ENCODE measurements at regions not wholly inside any gene's neighbourhood (a gene's known extent, or its start where the extent isn't known, plus 50 kb on each side); places are given as distances from the start of the nearest gene placed in this dataset.
"Not testable (repeated sequence)": the region's sequence is repeated elsewhere in the genome, so short reads cannot be mapped to it uniquely, and the experiment has no call there.

DNA sequence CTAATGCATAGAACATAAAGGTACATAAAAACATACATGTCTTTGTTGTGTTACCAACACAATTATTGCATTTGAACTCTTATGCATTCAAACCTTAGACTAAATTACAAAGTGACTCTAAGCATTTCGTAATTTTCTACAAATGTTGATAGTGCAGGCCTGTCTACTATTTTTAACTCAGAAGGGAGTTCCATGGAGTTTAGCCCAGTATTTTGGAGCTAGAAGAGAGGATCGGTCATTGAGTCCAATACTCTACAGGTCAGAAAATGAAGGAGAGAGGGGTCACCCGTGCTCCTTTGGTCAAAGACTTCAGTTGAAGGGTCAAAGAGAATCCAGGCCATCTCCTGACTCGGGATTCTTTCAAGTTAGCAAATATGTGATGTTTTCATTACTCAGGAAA is 55.3 kb upstream of the SRRM3 start:
- no peak overlapping the region for H4K91ac ChIP-seq (ENCODE audit: insufficient read length, low read depth, low read length)
- H2BK12ac ChIP-seq (ENCODE audit: insufficient read length, low read depth, low read length): no peak overlapping the region
- no peak overlapping the region for H4K8ac ChIP-seq (replicated peaks; ENCODE audit: insufficient read length, low read depth, low read length)
- H3K4me2 ChIP-seq (ENCODE audit: insufficient read depth, insufficient read length, low read length): no peak overlapping the region
- no peaks in the 10 kb centered on the region for H3K27me3 ChIP-seq (ENCODE audit: insufficient read depth, low read length)
- no peaks in the 10 kb centered on the region for H3K9me3 Mint-ChIP-seq
- H3K9ac ChIP-seq (ENCODE audit: extremely low read depth, insufficient read length, low read length): no peak overlapping the region
- H3K4me3 Mint-ChIP-seq: no peak overlapping the region
- H3K23me2 ChIP-seq (ENCODE audit: insufficient read length, low read depth, low read length, poor library complexity, severe bottlenecking): no peaks in the 10 kb centered on the region
- H3K4me1 ChIP-seq (ENCODE audit: insufficient read depth, low read length): no peaks in the 10 kb centered on the region
- H4K20me1 ChIP-seq (ENCODE audit: control insufficient read depth, insufficient read depth, insufficient read length): no peaks in the 10 kb centered on the region
- H3K27ac Mint-ChIP-seq: no peak overlapping the region; a peak in 1 of 7 replicates
- H3K14ac ChIP-seq (ENCODE audit: insufficient read depth, low read length): no peak overlapping the region
- no peak overlapping the region for H2BK20ac ChIP-seq (ENCODE audit: low read depth, low read length, poor library complexity, severe bottlenecking)
- WGBS (ENCODE audit: extremely low coverage, insufficient read length, low lambda C conversion rate): no CpG with 5 or more reads among the region's 4 CpGs
- H3K56ac ChIP-seq (ENCODE audit: insufficient read length, low read depth, low read length): no peak overlapping the region
- no peaks in the 10 kb centered on the region for H3K79me1 ChIP-seq (ENCODE audit: insufficient read depth, low read depth, low read length, poor library complexity, severe bottlenecking)
- H3K23ac ChIP-seq (ENCODE audit: insufficient read length, low read depth, low read length): no peak overlapping the region
- H2BK120ac ChIP-seq (ENCODE audit: low read depth, low read length, poor library complexity, severe bottlenecking): no peak overlapping the region
- H4K5ac ChIP-seq (ENCODE audit: insufficient read length, low read depth, low read length): no peak overlapping the region
- 0 out of 2 replicates have a peak, but pooled peaks cover 2% of the 10 kb centered on the region for H3K27me3 Mint-ChIP-seq (ENCODE audit: low read depth)
- DNase-seq: no peak
- H2BK5ac ChIP-seq (ENCODE audit: insufficient read length, low read length): no peak overlapping the region
- no peak overlapping the region for H2AK5ac ChIP-seq (ENCODE audit: insufficient read length, low read length)
- no peak overlapping the region for H3K27ac ChIP-seq (ENCODE audit: insufficient read length, low read depth, low read length)
- no peak overlapping the region for H3K18ac ChIP-seq (ENCODE audit: insufficient read length, low read depth, low read length)
- H3T11ph ChIP-seq (ENCODE audit: low read length): no peak overlapping the region
- H3K4ac ChIP-seq (ENCODE audit: low read depth, low read length): no peak overlapping the region
- peaks cover 4 to 6% of the 10 kb centered on the region in 2 experiments; a peak in 1 of 4 replicates for H3K4me1 Mint-ChIP-seq
- no peaks in the 10 kb centered on the region for H3K36me3 Mint-ChIP-seq (ENCODE audit: insufficient read depth in 1 of 3, low read depth in 3 of 3)
- H2AFZ ChIP-seq (ENCODE audit: low read length): no peak overlapping the region
- no peaks in the 10 kb centered on the region for H3K79me2 ChIP-seq (ENCODE audit: insufficient read depth, low read length)
- TF ChIP-seq, protein P1, sequence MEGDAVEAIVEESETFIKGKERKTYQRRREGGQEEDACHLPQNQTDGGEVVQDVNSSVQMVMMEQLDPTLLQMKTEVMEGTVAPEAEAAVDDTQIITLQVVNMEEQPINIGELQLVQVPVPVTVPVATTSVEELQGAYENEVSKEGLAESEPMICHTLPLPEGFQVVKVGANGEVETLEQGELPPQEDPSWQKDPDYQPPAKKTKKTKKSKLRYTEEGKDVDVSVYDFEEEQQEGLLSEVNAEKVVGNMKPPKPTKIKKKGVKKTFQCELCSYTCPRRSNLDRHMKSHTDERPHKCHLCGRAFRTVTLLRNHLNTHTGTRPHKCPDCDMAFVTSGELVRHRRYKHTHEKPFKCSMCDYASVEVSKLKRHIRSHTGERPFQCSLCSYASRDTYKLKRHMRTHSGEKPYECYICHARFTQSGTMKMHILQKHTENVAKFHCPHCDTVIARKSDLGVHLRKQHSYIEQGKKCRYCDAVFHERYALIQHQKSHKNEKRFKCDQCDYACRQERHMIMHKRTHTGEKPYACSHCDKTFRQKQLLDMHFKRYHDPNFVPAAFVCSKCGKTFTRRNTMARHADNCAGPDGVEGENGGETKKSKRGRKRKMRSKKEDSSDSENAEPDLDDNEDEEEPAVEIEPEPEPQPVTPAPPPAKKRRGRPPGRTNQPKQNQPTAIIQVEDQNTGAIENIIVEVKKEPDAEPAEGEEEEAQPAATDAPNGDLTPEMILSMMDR (conservative IDR thresholded peaks at IDR 0.05): no peak
- H3K9me3 ChIP-seq (ENCODE audit: control insufficient read depth, low read depth, low read length): no peaks in the 10 kb centered on the region
- H2BK15ac ChIP-seq (ENCODE audit: low read depth, low read length): no peak overlapping the region

DNA sequence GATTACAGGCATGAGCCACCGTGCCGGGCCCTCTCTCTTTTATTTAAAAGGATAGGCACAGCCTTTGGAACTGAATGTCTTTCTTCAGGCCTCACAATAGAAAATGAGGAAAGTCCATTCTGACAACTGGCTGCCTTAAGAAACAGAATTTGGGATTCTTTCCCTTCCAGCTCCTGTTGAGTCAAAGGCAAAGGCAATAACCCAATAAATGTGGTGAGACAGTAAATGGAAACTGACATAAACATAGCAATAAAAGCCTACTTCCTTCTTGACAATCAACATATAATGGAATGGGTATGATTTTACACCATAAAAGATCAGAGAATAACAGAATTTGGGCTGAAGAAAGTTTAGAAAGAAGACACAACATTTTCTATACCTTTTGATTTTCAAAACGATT is 52.7 kb upstream of the SRRM3 start:
- not testable (repeated sequence) for H3K23me2 ChIP-seq (ENCODE audit: insufficient read length, low read depth, low read length, poor library complexity, severe bottlenecking); H3K14ac ChIP-seq (ENCODE audit: insufficient read depth, low read length); H3K4me2 ChIP-seq (ENCODE audit: insufficient read depth, insufficient read length, low read length); H3T11ph ChIP-seq (ENCODE audit: low read length); H2BK12ac ChIP-seq (ENCODE audit: insufficient read length, low read depth, low read length); H3K4me1 ChIP-seq (ENCODE audit: insufficient read depth, low read length); H3K79me1 ChIP-seq (ENCODE audit: insufficient read depth, low read depth, low read length, poor library complexity, severe bottlenecking); H2BK120ac ChIP-seq (ENCODE audit: low read depth, low read length, poor library complexity, severe bottlenecking); H3K27ac ChIP-seq (ENCODE audit: insufficient read length, low read depth, low read length); DNase-seq; H3K9me3 Mint-ChIP-seq; H3K9ac ChIP-seq (ENCODE audit: extremely low read depth, insufficient read length, low read length); H3K27me3 ChIP-seq (ENCODE audit: insufficient read depth, low read length); H3K36me3 Mint-ChIP-seq (ENCODE audit: insufficient read depth in 1 of 3, low read depth in 3 of 3); H2AK5ac ChIP-seq (ENCODE audit: insufficient read length, low read length); H4K8ac ChIP-seq (replicated peaks; ENCODE audit: insufficient read length, low read depth, low read length); H3K4ac ChIP-seq (ENCODE audit: low read depth, low read length); H3K4me3 Mint-ChIP-seq; H2BK15ac ChIP-seq (ENCODE audit: low read depth, low read length); H3K27me3 Mint-ChIP-seq (ENCODE audit: low read depth); H2BK5ac ChIP-seq (ENCODE audit: insufficient read length, low read length); H3K79me2 ChIP-seq (ENCODE audit: insufficient read depth, low read length); H4K91ac ChIP-seq (ENCODE audit: insufficient read length, low read depth, low read length); H4K20me1 ChIP-seq (ENCODE audit: control insufficient read depth, insufficient read depth, insufficient read length); H2BK20ac ChIP-seq (ENCODE audit: low read depth, low read length, poor library complexity, severe bottlenecking); H3K9me3 ChIP-seq (ENCODE audit: control insufficient read depth, low read depth, low read length); H3K18ac ChIP-seq (ENCODE audit: insufficient read length, low read depth, low read length); H4K5ac ChIP-seq (ENCODE audit: insufficient read length, low read depth, low read length); H3K23ac ChIP-seq (ENCODE audit: insufficient read length, low read depth, low read length); H3K56ac ChIP-seq (ENCODE audit: insufficient read length, low read depth, low read length); H2AFZ ChIP-seq (ENCODE audit: low read length); H3K27ac Mint-ChIP-seq
- WGBS (ENCODE audit: extremely low coverage, insufficient read length, low lambda C conversion rate): no CpG with 5 or more reads among the region's 3 CpGs
- H3K4me1 Mint-ChIP-seq: peaks cover 10 to 11% of the 10 kb centered on the region in 2 experiments
